NCI-H1436 treated with DMSO at 0.1 percent for 48 hours (cell line): ENCODE measurements at regions not wholly inside any gene's neighbourhood (a gene's known extent, or its start where the extent isn't known, plus 50 kb on each side); places are given as distances from the start of the nearest gene placed in this dataset.

ENCODE experiments used
- DNase-seq: peaks from one replicate; lab custom pipeline; 2025; lab: John Stamatoyannopoulos, UW

DNA sequence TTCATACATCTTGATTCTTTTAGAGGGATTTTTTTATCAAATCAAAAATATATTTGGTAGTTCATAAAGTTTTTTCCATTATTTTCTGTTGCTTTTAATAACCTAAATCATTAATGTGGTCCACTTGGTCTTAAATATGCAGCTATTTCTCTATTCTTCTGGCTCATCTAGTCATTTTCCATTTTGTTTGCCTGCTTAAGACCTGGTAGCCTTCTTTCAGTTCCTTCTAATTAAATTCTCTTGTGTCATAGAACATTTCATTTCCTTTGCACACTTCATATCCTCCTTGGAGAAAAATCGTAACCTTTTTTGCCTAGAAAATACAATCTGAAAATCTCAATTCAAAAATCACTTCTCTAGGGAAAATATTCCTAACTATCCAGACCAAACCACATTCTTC lies 387.0 kb downstream of the LRFN5 start:
- no peak for DNase-seq

DNA sequence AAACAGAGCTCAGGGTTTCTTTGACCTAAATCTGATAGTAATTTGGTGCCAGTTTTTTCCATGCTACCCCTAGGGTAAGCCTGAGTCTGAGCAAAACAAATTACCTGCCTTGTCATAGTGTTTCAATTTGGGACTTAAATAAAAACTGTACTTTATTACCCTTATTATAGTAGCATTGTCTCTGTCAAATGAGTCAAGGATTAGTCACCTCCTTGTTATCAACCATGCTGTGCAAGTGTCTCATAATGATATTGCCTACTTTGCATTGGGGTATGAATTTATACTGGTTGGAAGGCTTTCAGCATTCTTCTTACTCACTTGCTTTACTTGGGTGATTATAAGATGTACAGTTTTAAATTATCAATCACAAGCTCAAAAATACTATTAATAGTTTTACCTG lies 380.0 kb downstream of the LRFN5 start:
- DNase-seq = no peak

DNA sequence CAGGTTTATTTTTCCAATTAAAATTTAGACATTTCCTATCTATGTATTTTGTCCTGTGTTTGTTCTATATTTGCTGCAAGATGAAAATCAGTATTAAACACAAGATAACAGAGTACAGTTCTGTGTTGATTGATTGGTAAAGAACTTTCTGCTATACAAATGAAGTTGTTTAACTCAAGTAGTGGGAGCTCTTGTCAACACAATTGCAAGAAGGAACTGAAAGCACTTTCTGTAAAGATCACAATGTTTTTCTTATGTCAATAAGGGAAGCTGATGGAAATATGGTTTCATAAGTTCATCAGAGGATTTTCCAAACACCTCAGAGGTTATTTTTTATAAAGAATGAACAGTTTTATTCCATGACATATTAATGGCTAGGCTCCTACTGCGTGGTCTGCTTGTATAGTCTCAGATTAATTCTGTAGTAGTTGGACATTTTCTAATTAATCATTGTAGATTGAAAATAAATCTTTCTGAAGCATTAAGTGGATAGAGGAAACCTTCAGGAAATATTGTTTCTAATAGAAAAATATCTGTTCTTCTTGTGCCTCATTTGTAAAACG lies 379.5 kb downstream of the LRFN5 start:
- DNase-seq = no peak

DNA sequence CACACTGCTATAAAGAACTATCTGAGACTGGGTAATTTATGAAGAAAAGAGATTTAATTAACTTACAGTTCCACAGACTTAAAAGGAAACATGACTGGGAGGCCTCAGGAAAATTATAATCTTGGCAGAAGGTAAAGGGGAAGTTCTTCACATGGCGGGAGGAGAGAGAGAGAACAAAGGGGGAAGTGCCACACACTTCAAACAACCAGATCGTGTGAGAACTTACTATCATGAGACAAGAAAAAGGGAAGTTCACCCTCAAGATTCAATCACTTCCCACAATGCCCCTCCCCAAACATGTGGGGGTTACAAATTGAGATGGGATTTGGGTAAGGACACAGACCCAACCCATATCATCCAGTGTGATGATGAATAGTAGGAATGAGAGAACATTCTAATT lies 366.5 kb downstream of the LRFN5 start:
- DNase-seq = no peak

DNA sequence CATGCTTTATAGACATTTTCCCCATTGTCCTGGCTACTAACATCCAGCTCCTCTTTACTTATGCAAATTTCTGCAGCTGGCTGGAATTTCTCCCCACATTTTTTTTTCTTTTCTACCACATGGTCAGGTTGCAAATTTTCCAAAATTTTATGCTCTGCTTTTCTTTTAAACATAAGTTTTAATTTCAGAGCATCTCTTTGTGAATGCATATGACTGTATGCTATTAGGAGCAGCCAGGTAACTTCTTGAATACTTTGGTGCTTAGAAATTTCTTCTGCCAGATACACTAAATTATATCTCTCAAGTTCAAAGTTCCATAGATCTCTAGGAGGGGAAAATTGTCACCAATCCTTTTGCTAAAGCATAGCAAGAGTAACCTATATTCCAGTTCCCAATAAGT lies 365.9 kb downstream of the LRFN5 start:
- DNase-seq = no peak

DNA sequence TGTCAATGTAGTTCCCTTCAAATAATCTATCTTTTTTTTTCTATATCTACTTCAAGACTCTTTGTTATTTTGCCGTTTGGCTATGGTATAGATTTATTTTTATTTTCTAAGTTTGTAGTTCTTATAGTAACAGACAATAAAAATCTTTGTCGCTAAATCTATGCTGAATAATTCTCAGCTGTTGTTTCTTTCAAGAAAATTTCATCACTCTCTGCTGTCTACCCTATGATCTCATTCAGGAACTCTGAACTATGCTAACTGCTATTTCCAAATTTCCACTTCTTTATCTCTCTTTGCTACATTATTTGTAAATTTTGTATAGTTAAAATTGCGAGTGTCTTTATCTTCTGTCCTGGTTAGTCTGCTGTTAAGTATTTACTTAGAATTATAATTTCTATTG lies 353.6 kb downstream of the LRFN5 start:
- DNase-seq = no peak

DNA sequence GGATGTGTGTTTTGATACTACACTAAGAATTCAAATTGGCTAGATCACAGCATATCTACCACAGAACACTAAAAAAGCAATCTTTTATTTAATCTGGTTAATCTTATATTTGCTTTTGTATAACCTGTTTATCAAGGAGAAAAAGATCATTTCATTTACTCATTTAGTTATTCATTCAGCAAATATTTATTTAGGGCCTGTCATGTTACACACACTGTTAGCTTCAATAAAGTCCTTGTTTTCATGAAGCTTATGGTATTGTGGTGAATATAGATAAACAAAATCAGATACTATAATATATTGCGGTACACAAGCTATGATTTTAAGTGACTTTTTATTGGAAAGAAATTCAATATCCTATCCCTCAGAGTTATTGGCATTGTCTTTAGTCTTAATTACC lies 350.8 kb downstream of the LRFN5 start:
- DNase-seq = no peak
